SH-SY5Y (cell line): ENCODE measurements at regions not wholly inside any gene's neighbourhood (a gene's known extent, or its start where the extent isn't known, plus 50 kb on each side); places are given as distances from the start of the nearest gene placed in this dataset.

Source experiments
- GATA2 ChIP-seq: IDR thresholded peaks from 2 replicates; pipeline ENCODE4 v1.6.1; 2011; ENCODE audit warnings: mild to moderate bottlenecking, low read depth, low read length
- GATA3 ChIP-seq: IDR thresholded peaks from 2 replicates; pipeline ENCODE4 v1.6.1; 2011; ENCODE audit warnings: low read depth, mild to moderate bottlenecking, low read length, moderate library complexity

GRCh38 chr7:27387864-27388263 is 145.3 kb downstream of the EVX1 start:
- no peak for TF ChIP-seq GATA3
- no peak for TF ChIP-seq GATA2

GRCh38 chr7:27388561-27388960 is 146.0 kb downstream of the EVX1 start:
- TF ChIP-seq GATA2 (no peak), GATA3 (no peak)

GRCh38 chr7:27389496-27389895 is 146.9 kb downstream of the EVX1 start:
- TF ChIP-seq GATA2 (no peak), GATA3 (no peak)

- TF ChIP-seq GATA2 (no peak), GATA3 (no peak)
These were observed 149.9 kb downstream of the EVX1 start for GRCh38 chr7:27392477-27392876.

- no peak for TF ChIP-seq GATA2
- no peak for TF ChIP-seq GATA3
These were observed 152.3 kb downstream of the EVX1 start for GRCh38 chr7:27394871-27395270.

GRCh38 chr7:27395626-27396025 is 153.0 kb downstream of the EVX1 start:
- TF ChIP-seq GATA3 (no peak), GATA2 (no peak)

GRCh38 chr7:27397503-27397902 is 154.9 kb downstream of the EVX1 start:
- no peak for TF ChIP-seq GATA2
- no peak for TF ChIP-seq GATA3

- TF ChIP-seq GATA2: no peak
- no peak for TF ChIP-seq GATA3
These were observed 156.2 kb downstream of the EVX1 start for GRCh38 chr7:27398851-27399250.

- TF ChIP-seq GATA3 (no peak), GATA2 (no peak)
These were observed 157.4 kb downstream of the EVX1 start for GRCh38 chr7:27399791-27400567.

GRCh38 chr7:27405780-27406179 is 163.2 kb downstream of the EVX1 start:
- TF ChIP-seq GATA2: no peak
- TF ChIP-seq GATA3: no peak

- no peak for TF ChIP-seq GATA2
- TF ChIP-seq GATA3: no peak
These were observed 166.7 kb downstream of the EVX1 start for GRCh38 chr7:27409311-27409710.

GRCh38 chr7:27409776-27410175 is 167.2 kb downstream of the EVX1 start:
- TF ChIP-seq GATA3: no peak
- TF ChIP-seq GATA2: no peak

- no peak for TF ChIP-seq GATA3
- TF ChIP-seq GATA2: no peak
These were observed 168.4 kb downstream of the EVX1 start for GRCh38 chr7:27410812-27411544.

- TF ChIP-seq GATA3 (no peak), GATA2 (no peak)
These were observed 169.6 kb downstream of the EVX1 start for GRCh38 chr7:27412164-27412563.

- TF ChIP-seq GATA2 (no peak), GATA3 (no peak)
These were observed 175.9 kb downstream of the EVX1 start for GRCh38 chr7:27418541-27418940.
